ENCODE measurements at regions not wholly inside any gene's neighbourhood (a gene's known extent, or its start where the extent isn't known, plus 50 kb on each side); places are given as distances from the start of the nearest gene placed in this dataset.

DNA sequence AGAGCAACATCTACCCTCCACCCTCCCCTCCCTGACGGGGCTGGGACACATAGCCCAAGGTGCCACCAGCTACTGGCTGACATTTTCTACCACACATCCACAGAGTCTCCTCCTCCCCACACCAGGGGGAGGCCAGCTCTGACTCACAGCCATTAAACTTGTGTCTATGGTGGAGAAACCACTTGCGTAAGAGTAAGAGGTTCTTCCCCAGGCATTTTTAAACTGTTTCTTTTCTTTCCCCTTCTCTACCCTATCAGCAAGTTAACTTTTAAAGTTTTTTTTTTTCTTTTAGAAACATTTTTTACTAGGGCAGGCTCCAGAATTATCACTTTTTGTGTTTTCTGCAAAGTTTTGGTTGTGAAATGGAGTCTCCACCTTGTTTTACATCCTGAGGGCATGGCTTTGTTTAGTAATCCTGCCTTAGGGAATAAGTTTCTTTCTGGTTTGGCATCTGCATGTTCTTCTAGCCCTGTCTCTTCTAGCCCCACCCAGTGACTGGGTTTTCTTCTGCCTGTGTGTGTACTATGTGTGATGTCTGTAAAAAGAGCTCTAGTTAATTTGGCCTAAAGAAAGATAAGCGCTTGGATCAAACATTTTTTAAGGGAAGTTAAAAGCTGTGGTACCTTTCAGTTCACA, 148.8 kb upstream of the GADL1 start:
- ChIA-PET POLR2A (no interaction called here), CTCF (no interaction called here)

DNA sequence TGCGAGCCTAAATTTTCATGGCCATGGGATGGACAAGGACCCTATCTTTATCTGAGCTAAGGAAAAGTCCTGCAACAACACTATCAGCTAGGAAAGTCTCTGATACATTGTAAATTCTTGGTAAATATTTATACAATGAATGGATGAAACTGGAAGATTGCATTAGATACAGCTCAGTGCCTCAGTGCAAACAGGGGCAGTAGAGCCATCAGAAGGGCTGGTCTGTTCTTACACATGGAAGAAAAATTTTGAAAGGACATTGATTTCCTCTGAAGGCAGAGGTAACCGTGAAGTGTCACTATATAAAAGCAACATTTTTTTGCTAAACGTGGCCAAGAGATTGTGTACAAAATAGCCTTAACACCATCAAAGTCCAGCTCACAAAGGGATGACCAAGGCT, 153.2 kb upstream of the GADL1 start:
- ChIA-PET CTCF (no interaction called here), POLR2A (no interaction called here)

DNA sequence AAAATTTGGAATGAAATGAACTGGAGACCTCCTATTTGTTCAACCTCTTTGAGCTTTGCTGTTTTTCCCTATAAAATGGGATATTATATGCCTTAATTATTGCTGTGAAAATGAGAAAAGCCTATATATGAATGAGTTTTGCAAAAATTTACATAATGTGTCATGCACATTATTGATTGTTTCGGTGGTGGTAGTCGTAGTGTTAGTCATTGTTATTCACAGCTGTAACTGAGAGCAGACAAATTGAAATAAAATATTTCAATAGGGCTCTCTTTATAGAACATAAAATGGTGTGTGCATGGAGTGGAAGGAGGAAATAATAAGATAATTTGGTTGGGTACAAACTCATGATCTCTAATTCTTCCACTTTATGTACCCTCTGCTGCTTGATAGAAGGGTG, 153.7 kb upstream of the GADL1 start:
- POLR2A ChIA-PET = no interaction called here
- CTCF ChIA-PET = no interaction called here

DNA sequence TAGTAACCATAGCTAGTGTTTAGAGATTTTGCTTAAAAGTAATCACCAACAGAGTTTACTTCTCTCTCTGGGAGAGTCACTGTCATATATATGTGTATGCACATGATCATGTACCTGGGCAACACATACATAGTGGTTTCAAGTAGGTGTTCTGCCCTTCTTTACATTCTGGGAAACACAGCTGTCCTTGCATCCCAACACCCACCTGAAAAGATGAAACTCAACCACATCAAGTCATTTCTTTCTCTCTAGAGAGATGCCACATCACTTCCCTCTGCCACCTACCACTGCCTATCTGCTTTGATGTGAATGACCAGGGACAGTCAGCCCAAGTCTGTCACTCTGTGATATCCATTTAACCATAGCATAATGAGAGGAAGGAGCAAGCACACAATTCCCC, 155.8 kb upstream of the GADL1 start:
- POLR2A ChIA-PET = no interaction called here
- CTCF ChIA-PET = no interaction called here

DNA sequence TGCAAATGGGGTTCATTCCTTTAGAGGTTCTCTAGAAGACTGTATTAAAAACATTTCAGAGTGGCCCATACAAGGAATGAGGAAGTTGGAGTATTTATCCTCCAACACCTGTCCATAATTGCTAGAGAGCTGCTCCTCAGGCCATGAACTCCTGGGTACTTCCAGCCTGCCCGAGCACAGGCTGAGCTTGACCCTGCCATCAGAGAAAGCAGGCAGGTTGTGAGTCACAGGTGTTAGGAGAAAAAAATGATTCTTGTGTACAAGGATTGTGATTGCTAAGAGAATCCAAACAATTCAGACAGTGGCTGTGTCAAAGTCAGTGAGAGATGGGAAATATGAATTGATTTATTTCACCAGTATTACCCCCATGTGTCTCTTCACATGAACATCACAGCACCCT, 156.8 kb upstream of the GADL1 start:
- POLR2A ChIA-PET = no interaction called here
- CTCF ChIA-PET = no interaction called here

DNA sequence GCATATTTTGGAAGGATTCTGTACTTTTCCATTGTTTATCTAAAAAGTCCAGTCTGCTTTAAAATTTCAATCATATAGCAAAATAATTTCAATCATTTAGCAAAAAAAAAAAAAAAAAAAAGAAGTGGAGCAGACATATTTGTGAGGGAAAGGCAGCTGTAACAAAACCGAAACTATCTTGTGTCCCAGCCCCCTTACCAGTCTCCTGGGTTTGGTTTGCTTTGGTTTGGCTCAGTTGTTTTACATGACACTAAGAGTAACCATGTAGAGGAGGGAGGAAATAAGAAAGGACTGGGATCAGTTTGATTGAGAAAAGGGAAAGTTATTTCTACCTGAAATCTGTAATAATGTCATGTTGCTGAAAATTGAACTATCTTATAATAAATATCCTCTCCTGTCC, 158.8 kb upstream of the GADL1 start:
- ChIA-PET POLR2A (no interaction called here), CTCF (interaction anchor here (0.6 kb wide), 1 partner anchor 30 kb away, joined by 4 read pairs; no protein-coding TSS in a partner anchor)

DNA sequence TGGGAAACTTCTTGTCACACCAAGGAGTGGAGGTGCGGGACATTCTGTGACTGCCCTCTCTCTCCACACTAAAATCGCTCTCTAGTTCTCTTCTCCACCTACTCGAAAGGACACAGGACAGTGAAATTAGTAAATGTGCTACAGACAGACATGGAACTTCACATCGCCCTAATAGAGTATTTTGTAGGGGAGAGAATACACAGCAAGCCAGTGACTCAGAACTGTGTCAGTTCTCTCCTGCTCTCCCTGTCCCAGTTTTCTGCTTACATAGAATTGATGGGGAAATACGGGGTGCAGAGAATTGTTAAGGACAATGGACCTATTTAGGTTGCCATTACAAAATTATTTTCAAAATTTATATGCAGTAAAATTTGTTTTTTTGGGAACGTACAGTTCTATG, 159.6 kb upstream of the GADL1 start:
- CTCF ChIA-PET = no interaction called here

DNA sequence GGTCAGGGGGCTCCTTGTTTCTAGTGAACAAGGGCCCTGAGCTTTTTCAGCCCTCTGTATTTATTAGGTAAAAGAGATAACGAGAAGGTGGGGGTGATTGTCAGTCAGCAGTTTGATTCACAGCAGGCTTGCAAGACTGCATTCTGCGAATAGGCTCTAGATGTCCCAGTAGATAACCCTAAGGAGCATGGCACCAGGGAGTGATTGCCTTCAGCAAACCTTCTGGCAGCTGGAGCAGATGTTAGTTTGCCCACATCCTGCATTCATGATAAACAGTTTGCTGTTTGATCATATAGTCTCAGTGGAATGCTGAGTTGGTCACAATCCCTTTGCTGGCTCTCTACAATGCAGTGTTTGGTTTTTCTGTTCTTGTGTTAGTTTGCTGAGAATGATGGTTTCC, 161.3 kb upstream of the GADL1 start:
- CTCF ChIA-PET = interaction anchor here (0.6 kb wide), 1 partner anchor 70 kb away, joined by 3 read pairs; no protein-coding TSS in a partner anchor
- POLR2A ChIA-PET = no interaction called here

More for the DNA sequence above, 159.6 kb upstream of the GADL1 start:
- POLR2A ChIA-PET = no interaction called here

DNA sequence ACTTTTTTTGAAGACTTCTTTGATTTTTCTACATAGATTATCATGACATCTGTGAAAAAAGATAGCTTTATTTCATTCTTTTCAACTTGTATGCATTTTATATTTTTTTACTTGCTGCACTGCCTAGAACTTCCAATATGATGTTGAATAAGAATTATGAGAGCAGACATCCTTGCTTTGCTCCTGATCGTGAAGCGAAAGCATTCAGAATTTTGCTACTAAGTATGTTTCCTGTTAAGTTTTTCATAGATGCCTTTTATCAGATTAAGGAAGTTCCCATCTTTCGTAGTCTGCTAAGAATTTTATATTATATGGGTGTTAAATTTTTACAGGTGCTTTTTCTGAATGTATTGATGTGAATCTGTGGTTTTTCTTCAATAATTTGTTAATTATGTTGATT, 163.4 kb upstream of the GADL1 start:
- ChIA-PET POLR2A (no interaction called here), CTCF (no interaction called here)

DNA sequence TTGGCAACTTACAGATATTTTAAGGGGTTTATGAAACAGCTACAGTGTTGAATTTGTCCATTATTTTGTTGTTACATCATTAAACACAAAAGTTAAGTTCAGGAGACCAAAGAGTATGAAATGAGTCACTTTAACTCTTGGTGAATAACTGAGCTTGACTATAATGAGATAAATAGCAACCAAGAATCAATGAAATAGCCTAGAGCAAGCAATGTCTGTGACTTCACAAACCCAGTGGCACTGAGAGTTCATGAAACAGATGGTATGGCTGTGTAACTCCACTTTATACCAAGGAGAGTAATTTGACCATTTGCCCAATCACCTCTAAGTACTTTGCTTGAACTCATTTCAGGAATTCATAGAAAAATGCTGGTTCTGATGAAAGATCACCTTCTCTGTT, 169.6 kb upstream of the GADL1 start:
- ChIA-PET CTCF (no interaction called here), POLR2A (no interaction called here)

DNA sequence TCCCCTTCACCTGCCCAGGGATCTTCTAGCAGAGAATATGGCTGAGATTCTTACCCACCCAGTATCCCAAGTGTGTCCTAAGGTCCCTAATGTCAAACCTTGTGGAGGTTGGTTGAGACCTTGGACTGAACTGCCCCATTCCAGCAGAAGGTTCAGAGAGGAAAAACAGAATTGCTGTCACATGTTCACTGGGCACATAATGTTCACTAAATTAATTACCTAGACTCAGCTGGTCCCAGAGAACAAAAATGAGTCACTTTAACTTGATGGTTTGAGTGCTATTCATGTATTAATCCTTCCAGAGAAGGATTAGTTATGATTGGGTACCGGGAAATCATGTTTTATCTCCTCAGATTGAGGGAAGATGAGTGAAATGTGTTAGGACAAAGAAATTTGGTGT, 171.3 kb upstream of the GADL1 start:
- ChIA-PET CTCF (no interaction called here), POLR2A (no interaction called here)

DNA sequence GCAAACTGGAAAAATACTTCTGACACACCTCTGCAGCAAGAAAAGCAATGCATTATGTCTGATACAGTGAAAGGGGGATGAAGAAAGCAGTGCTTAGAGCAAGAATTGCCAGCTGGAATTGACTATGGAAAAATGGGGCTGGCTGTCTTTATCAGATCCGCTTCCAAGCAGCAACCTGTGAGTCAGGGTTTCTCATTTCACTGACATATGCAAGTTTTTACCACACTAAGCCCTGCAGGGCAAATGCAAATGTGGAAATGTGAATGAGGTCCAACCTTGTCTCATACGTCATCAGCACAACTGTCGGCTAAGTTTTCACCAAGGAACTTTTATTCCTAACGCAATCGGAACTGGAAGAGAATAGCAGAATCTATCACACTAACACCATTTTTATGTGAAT, 172.5 kb upstream of the GADL1 start:
- POLR2A ChIA-PET = no interaction called here
- CTCF ChIA-PET = no interaction called here

DNA sequence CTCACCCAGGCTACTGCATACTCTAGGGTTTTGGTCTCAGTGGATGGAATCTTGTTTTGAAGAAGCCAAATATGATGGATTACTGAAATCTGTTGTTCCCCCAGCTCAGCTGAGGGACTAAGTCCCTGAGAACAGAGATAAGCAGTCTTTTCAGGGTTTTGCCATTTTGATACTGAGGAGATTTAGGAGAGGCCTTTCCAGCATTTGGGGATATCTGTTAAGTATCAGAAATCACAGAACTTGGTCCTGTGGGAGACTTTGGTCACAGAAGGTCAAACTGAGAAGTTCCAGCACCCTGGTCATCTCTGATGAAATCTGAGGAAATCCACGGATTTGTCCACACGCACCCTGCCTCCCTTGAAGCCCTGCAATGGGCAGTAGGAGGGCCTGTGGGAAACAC, 181.0 kb upstream of the GADL1 start:
- POLR2A ChIA-PET = no interaction called here

DNA sequence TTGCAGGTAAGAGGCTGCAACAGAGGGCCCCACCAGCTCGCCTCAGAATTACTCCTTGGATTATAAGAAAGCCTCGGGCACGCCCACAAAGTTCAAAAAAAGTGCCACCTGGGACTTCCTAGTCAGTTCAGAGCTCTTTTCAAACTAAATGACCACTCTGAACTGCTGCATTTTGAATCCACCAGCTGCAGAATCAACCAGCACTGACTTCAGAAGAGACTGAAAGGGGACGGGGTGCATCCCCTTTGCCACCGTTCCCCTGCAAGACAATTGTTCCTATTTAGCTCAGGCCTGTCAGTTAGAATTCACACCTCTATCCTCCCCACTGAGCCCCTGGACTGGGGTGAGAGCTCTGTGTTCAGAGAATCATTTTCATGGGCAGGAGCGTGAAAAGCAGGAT, 181.4 kb upstream of the GADL1 start:
- ChIA-PET POLR2A (no interaction called here), CTCF (no interaction called here)

More for the DNA sequence above, 181.0 kb upstream of the GADL1 start:
- CTCF ChIA-PET = no interaction called here

DNA sequence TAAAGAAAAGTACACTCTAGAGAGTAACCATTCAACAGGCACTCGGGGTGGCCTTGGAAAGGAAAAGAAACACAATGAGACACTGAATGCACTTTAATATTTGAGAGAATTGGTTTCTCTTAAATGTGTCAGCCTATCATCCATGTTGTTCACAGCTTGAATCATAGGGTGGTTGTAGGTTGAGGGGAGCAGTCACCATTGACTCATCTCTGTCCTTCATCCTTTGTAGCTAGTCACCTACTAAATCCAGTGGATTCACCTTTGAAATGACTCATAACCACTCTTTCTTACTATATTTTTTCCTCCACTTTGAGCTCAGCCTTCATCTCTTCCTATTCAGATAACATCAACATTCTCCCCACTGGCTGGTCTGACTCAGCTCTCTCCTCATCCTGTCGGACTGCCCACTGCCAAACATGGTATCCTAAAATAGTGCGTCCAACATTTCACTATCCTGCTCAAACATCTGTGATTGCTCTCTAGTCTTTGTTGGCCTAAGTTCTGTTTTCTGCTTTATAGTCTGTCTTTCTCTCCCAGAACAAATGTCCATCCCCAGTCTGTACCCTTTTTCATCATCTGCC, 182.7 kb upstream of the GADL1 start:
- ChIA-PET POLR2A (no interaction called here), CTCF (interaction anchor here (0.5 kb wide), 1 partner anchor 75 kb away, joined by 3 read pairs; no protein-coding TSS in a partner anchor)

DNA sequence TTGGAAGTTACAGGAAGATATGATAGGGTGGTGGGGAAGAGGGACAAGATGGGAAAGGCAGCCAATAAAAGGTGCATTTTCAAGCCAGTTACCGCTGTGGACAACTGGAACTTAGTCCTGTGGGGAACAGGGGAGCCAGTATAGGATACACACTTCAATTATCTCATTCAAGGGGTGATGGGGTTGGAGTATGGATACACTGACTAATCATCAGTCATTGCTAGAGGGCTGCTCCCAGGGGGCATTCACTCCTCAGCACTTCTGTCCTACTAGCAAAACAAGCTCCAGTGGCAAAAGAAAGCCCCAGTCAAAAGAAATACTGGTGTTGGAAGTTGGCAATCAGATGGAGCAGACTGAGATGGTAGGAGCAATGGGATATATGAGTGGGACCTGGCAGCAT, 183.4 kb upstream of the GADL1 start:
- POLR2A ChIA-PET = no interaction called here

DNA sequence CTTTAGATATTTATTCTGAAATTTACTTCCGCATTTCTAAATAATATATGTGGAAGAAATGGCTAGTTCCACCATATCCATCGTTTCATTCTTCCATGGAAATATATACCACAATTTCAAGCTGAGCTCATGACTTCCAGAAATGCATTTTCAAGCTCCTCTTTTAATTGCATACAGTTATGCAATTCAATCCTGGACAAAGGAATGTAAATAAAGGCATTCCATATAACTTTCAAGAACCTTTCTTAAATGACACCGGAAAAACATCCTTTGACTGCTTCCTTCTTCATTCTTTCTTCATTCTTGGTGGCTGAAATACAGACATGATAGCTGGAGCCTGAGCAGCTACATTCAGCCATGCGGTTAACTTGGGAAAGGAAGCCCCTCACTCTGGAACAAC, 185.2 kb upstream of the GADL1 start:
- CTCF ChIA-PET = no interaction called here
- POLR2A ChIA-PET = no interaction called here

More for the DNA sequence above, 183.4 kb upstream of the GADL1 start:
- CTCF ChIA-PET = interaction anchor here (0.5 to 1.3 kb wide), 2 partner anchors 9 to 75 kb away, joined by 3 read pairs; no protein-coding TSS in a partner anchor

DNA sequence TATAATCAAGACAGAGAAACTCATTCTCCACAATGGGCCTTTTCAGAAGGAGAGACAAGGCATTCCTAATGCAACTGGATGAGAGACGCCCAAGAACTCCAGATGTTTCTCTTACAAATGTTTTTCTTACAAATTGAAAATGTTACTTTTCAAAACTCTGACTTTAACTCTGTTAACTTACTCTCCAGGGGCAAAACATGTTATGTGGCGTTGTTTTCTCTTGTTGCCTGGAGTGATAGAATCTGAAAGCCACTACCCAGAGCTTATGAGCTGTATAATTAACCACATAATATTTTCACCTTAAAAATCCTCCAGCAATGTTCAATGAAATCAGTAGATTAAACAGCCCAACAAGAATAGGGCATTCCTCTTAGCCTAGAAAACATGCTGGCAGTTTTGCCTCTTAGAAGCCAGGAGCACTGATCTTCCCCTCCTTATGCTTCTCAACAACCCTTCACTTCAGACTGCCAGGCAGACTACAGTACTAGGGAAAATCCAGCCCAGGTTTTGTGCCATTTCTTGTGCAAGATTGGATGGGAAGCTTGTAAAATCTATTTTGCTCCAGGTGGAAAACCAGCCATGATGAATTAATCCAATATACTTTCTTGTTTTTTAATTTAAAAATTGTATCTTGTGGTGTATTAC, 186.7 kb upstream of the GADL1 start:
- ChIA-PET POLR2A (interaction anchor here (0.6 kb wide), 1 partner anchor 19 kb away, joined by 5 read pairs; no protein-coding TSS in a partner anchor), CTCF (interaction anchor here (0.6 kb wide), 1 partner anchor 16 kb away, joined by 3 read pairs; no protein-coding TSS in a partner anchor)

DNA sequence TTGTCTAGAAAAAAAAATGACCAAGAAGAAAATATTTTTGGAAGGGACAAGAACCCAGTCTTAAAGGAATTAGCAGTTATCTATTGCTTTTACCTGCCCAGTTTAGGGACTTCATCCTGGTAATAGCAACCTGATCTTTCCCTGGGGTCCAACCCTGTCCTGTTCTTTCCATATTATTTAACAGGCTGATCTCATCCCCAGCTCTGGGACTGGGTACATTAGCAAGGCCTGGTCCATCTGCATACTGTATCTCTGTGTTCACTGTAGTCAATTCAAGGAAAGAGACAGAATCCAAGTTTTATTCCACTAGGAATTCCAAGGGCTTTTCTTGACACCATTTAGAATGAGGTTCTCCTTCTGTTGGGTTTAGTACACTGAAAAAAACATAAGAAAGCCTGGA, 191.7 kb upstream of the GADL1 start:
- POLR2A ChIA-PET = no interaction called here

DNA sequence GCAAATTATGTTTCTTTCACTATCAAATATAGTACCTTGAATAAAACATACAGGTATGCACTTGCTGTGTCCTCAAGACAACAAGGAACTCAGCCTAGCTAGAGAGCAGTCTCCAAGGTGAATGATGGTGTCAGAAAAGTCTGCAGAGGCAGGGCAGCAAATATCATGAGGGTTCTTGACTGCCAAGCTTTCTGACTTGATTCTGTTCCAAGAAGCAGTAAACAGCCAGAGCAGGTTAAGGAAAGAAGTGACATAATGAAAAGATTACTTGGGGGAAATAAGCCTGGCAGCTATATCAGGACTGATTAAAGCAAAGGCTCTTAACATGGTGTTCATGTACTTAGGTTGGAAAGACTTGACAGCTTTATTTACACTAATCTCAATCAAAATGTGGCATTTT, 192.2 kb upstream of the GADL1 start:
- CTCF ChIA-PET = interaction anchor here (0.9 kb wide), 1 partner anchor 9 kb away, joined by 3 read pairs; no protein-coding TSS in a partner anchor
- POLR2A ChIA-PET = no interaction called here

More for the DNA sequence above, 191.7 kb upstream of the GADL1 start:
- CTCF ChIA-PET = no interaction called here

DNA sequence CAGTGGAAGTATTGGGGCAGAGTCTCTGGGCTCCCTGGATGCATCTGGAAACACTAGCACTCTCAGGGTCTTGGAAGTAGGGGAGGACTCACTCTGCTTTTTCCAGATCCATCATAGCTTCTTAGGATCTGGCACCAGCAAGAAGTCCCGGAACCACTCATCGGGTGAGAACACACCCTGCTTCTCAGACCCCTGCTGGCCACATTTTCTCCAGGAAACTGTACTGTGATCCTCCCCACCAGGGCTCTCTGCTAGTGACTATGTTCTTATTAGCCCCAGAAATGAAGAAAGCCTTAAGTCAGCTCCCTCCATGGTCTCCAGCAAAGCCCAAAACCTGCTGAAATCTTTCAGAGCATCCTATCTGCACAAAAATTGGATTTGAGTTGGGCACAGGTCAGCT, 197.3 kb upstream of the GADL1 start:
- POLR2A ChIA-PET = no interaction called here
- CTCF ChIA-PET = no interaction called here
